ENCODE measurements at regions not wholly inside any gene's neighbourhood (a gene's known extent, or its start where the extent isn't known, plus 50 kb on each side); places are given as distances from the start of the nearest gene placed in this dataset.

DNA sequence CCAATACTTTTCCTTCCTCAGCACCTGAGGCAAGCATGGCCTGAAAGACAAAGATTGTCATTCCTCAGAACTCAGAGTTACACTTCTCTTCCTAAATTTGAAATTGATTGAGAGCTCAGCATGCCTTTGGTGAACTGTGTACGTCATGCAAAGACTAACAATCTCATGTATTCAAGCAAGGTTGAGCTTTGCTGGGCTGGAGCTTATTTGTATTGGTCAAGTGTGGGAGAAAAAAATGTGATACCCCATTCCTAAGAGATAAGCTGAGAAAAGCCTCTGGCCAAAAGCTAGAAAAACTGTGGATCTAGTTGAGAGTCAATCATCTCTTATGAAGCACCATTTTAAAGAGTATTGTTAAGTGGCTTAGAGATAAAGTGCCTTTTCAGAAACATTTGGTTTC is 392.2 kb downstream of the RASEF start:
- TF ChIP-seq SMC3 (conservative IDR thresholded peaks at IDR 0.05; ENCODE audit: poor library complexity) (no peak), EZH2 (IDR thresholded peaks at IDR 0.05; ENCODE audit: borderline replicate concordance, insufficient read depth, low read length, poor library complexity, severe bottlenecking) (no peak), EP300 (conservative IDR thresholded peaks at IDR 0.05; ENCODE audit: poor library complexity, severe bottlenecking) (no peak)
- TF ChIP-seq, protein P1, sequence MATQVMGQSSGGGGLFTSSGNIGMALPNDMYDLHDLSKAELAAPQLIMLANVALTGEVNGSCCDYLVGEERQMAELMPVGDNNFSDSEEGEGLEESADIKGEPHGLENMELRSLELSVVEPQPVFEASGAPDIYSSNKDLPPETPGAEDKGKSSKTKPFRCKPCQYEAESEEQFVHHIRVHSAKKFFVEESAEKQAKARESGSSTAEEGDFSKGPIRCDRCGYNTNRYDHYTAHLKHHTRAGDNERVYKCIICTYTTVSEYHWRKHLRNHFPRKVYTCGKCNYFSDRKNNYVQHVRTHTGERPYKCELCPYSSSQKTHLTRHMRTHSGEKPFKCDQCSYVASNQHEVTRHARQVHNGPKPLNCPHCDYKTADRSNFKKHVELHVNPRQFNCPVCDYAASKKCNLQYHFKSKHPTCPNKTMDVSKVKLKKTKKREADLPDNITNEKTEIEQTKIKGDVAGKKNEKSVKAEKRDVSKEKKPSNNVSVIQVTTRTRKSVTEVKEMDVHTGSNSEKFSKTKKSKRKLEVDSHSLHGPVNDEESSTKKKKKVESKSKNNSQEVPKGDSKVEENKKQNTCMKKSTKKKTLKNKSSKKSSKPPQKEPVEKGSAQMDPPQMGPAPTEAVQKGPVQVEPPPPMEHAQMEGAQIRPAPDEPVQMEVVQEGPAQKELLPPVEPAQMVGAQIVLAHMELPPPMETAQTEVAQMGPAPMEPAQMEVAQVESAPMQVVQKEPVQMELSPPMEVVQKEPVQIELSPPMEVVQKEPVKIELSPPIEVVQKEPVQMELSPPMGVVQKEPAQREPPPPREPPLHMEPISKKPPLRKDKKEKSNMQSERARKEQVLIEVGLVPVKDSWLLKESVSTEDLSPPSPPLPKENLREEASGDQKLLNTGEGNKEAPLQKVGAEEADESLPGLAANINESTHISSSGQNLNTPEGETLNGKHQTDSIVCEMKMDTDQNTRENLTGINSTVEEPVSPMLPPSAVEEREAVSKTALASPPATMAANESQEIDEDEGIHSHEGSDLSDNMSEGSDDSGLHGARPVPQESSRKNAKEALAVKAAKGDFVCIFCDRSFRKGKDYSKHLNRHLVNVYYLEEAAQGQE (IDR thresholded peaks at IDR 0.05; ENCODE audit: borderline replicate concordance): no peak
- TF ChIP-seq, protein P2, sequence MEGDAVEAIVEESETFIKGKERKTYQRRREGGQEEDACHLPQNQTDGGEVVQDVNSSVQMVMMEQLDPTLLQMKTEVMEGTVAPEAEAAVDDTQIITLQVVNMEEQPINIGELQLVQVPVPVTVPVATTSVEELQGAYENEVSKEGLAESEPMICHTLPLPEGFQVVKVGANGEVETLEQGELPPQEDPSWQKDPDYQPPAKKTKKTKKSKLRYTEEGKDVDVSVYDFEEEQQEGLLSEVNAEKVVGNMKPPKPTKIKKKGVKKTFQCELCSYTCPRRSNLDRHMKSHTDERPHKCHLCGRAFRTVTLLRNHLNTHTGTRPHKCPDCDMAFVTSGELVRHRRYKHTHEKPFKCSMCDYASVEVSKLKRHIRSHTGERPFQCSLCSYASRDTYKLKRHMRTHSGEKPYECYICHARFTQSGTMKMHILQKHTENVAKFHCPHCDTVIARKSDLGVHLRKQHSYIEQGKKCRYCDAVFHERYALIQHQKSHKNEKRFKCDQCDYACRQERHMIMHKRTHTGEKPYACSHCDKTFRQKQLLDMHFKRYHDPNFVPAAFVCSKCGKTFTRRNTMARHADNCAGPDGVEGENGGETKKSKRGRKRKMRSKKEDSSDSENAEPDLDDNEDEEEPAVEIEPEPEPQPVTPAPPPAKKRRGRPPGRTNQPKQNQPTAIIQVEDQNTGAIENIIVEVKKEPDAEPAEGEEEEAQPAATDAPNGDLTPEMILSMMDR (IDR thresholded peaks at IDR 0.05; ENCODE audit: poor library complexity, severe bottlenecking): no peak
